K562 (cell line): ENCODE measurements at regions not wholly inside any gene's neighbourhood (a gene's known extent, or its start where the extent isn't known, plus 50 kb on each side); places are given as distances from the start of the nearest gene placed in this dataset.

Source experiments
- ATAC-seq: fragments of 200-7000 bp; cut with Tn5 transposase; 3 replicates; pipeline ENCODE4 v1.9.1; 2020; ENCODE audit warnings: moderate library complexity
- BruUV-seq: library from RNA; stranded (reverse); fragments of 400-500 nt; replicated peaks from 2 replicates; lab custom pipeline; 2021; lab: Mats Ljungman, UMichigan
- CTCF ChIA-PET: fragments of 300-600 bp; formaldehyde crosslinking; extraction: SDS; loops from one replicate; lab custom pipeline; 2021; ENCODE audit warnings: low intra/inter-chr PET ratio; lab: Yijun Ruan, JAX
- POLR2A ChIA-PET: fragments of 300-600, 350-650 bp; sonication (Branson Sonifier 250); formaldehyde crosslinking; extraction: SDS; loops from one replicate; lab custom pipeline; 2021; ENCODE audit warnings: antibody characterized with exemption, inconsistent platforms; lab: Yijun Ruan, JAX
- DNase-seq, 4 experiments: peaks; one replicate each; pipeline versions ENCODE4 v3.0.0 to v3.0.0-alpha.2; 2011 to 2018; ENCODE audit warnings: low spot score in 3 of 4, mixed read lengths in 3 of 4; ENCODE audit errors: extremely low read depth in 1 of 4
- FAIRE-seq: peaks from 2 replicates; lab custom pipeline; 2011; peaks lifted over from hg19 to GRCh38; lab: Jason Lieb, UNC
- H2AFZ ChIP-seq: 2 replicates; pipeline ENCODE4 v1.6.0; 2011; ENCODE audit warnings: low read depth, low read length, control low read depth, inconsistent platforms
- H3K27ac ChIP-seq: fragments of 200-600 bp; 3 replicates; pipeline ENCODE4 v1.8.0; 2011; ENCODE audit warnings: low read depth, mild to moderate bottlenecking, control low read depth, inconsistent platforms, low read length, moderate library complexity, mixed read lengths; ENCODE audit errors: extremely low read depth
- H3K27me3 ChIP-seq, 2 experiments: fragments of 300-600 bp in 1 of 2; 2 replicates in 1 of 2; 3 replicates in 1 of 2; pipeline versions ENCODE4 v1.6.0 to v1.8.0; 2011; ENCODE audit warnings: inconsistent platforms in 2 of 2, low read length in 2 of 2, mild to moderate bottlenecking in 1 of 2, mixed read lengths in 1 of 2, moderate library complexity in 1 of 2; ENCODE audit not compliant: control insufficient read depth in 2 of 2, insufficient read depth in 2 of 2
- H3K36me3 ChIP-seq: fragments of 300-600 bp; 3 replicates; pipeline ENCODE4 v1.8.0; 2011; ENCODE audit warnings: mild to moderate bottlenecking, low read length, inconsistent platforms; ENCODE audit not compliant: control insufficient read depth, insufficient read depth
- H3K4me1 ChIP-seq, 2 experiments: fragments of 200-600 bp in 1 of 2; replicated peaks in 1 of 2; 2 replicates in 1 of 2; 3 replicates in 1 of 2; pipeline versions ENCODE4 v1.5.1 to v1.8.0; 2011; ENCODE audit warnings: inconsistent platforms in 2 of 2, low read length in 2 of 2, mild to moderate bottlenecking in 1 of 2, mixed read lengths in 1 of 2, moderate library complexity in 1 of 2; ENCODE audit not compliant: control insufficient read depth in 2 of 2, insufficient read depth in 2 of 2
- H3K4me2 ChIP-seq: 2 replicates; pipeline ENCODE4 v1.6.1; 2011; ENCODE audit warnings: low read length, control low read depth, inconsistent platforms, mixed read lengths; ENCODE audit not compliant: insufficient read depth
- H3K4me3 ChIP-seq: fragments of 200-600 bp; sonication (generic), shearing (Covaris generic); 2 replicates; pipeline ENCODE4 v1.5.1; 2016; ENCODE audit warnings: control low read depth, inconsistent platforms
- H3K79me2 ChIP-seq: fragments of 200-600 bp; 3 replicates; pipeline ENCODE4 v1.8.0; 2011; ENCODE audit warnings: low read length, inconsistent platforms; ENCODE audit not compliant: control insufficient read depth, insufficient read depth
- H3K9ac ChIP-seq, 2 experiments: 2 replicates each; pipeline versions ENCODE4 v1.6.0 to v1.6.1; 2011; ENCODE audit warnings: low read depth in 2 of 2, low read length in 2 of 2, control low read depth in 1 of 2, inconsistent platforms in 1 of 2, mild to moderate bottlenecking in 1 of 2, mixed read lengths in 1 of 2; ENCODE audit not compliant: insufficient read depth in 1 of 2
- H3K9me1 ChIP-seq: one replicate; pipeline ENCODE4 v1.6.0; 2011; ENCODE audit warnings: inconsistent platforms, mild to moderate bottlenecking, low read length, moderate library complexity; ENCODE audit not compliant: control insufficient read depth, insufficient read depth
- H3K9me3 ChIP-seq: replicated peaks from 2 replicates; pipeline ENCODE4 v1.5.1; 2011; ENCODE audit warnings: low read depth, low read length, inconsistent platforms; ENCODE audit not compliant: control insufficient read depth, insufficient read depth
- H4K20me1 ChIP-seq: replicated peaks from 2 replicates; pipeline ENCODE4 v1.6.1; 2011; ENCODE audit warnings: low read length, inconsistent platforms, mixed read lengths; ENCODE audit not compliant: control insufficient read depth, insufficient read depth
- DDX20 ChIP-seq: fragments of 450-650 bp; IDR thresholded peaks from 2 replicates; pipeline ENCODE4 v1.6.1; 2016; ENCODE audit warnings: missing genetic modification characterization, low read depth, mild to moderate bottlenecking, missing compliant biosample characterization, moderate library complexity
- ESRRB ChIP-seq: fragments of 250-450 bp; sonication (Bioruptor Pico); IDR thresholded peaks from 2 replicates; pipeline ENCODE4 v1.5.0; 2020; ENCODE audit warnings: mild to moderate bottlenecking, moderate library complexity, borderline replicate concordance
- FOXA3 ChIP-seq, 2 experiments: fragments of 450-650 bp in 1 of 2; sonication (generic) in 1 of 2; formaldehyde crosslinking; IDR thresholded peaks in 1 of 2; conservative IDR thresholded peaks in 1 of 2; 2 replicates each; pipeline versions ENCODE4 v1.4.0 to v1.8.0; 2020 to 2022; ENCODE audit warnings: mild to moderate bottlenecking in 2 of 2, missing genetic modification reagents in 1 of 2
- GATAD2B ChIP-seq: fragments of 450-650 bp; IDR thresholded peaks from 2 replicates; pipeline ENCODE4 v1.6.1; 2017; ENCODE audit warnings: mild to moderate bottlenecking, borderline replicate concordance
- MTA2 ChIP-seq: fragments of 450-650 bp; IDR thresholded peaks from 2 replicates; pipeline ENCODE4 v1.6.1; 2016; ENCODE audit warnings: low read depth
- PPARD ChIP-seq: fragments of 250-450 bp; sonication (Bioruptor Pico); IDR thresholded peaks from 2 replicates; pipeline ENCODE4 v1.8.0; 2022; ENCODE audit warnings: inconsistent platforms, mild to moderate bottlenecking, moderate library complexity
- RNF2 ChIP-seq: sonication (generic); IDR thresholded peaks from 2 replicates; pipeline ENCODE4 v1.6.1; 2016
- TOE1 ChIP-seq, 2 experiments: fragments of 450-650 bp in 1 of 2; sonication (generic) in 1 of 2; formaldehyde crosslinking in 1 of 2; IDR thresholded peaks; 2 replicates each; pipeline versions ENCODE4 v1.7.1 to v1.8.0; 2016 to 2022; ENCODE audit warnings: borderline replicate concordance in 2 of 2, mild to moderate bottlenecking in 2 of 2, antibody characterized with exemption in 1 of 2, inconsistent platforms in 1 of 2, low read depth in 1 of 2, missing genetic modification reagents in 1 of 2, moderate library complexity in 1 of 2
- WGBS: fragments of 100-300 bp; shearing (Covaris generic); methylation state at CpG from one replicate; pipeline ENCODE4 v1.1.6; 2016; ENCODE audit warnings: low coverage, mixed read lengths; ENCODE audit not compliant: insufficient coverage; ENCODE audit errors: missing lambda C conversion rate; 5-methylcytosine and 5-hydroxymethylcytosine counted together
- in situ Hi-C: fragments of 300-500 bp; cut with MboI; formaldehyde crosslinking; loops from 4 replicates; pipeline ENCODE4 v1.15.0; 2018; ENCODE audit warnings: inconsistent platforms, mixed read lengths
- intact Hi-C: fragments of 100-400 bp; cut with micrococcal nuclease; formaldehyde crosslinking; loops from 2 replicates; pipeline ENCODE4 v1.14.2; 2022
- TF ChIP-seq, protein P1 (sequence below): fragments of 200-800 bp; sonication (Bioruptor generic); IDR thresholded peaks from 2 replicates; pipeline ENCODE4 v1.6.1; 2016; ENCODE audit warnings: missing genetic modification characterization, missing compliant biosample characterization
- TF ChIP-seq, protein P2 (sequence below), 2 experiments: fragments of 450-650 bp in 1 of 2; sonication (generic) in 1 of 2; formaldehyde crosslinking in 1 of 2; IDR thresholded peaks in 1 of 2; conservative IDR thresholded peaks in 1 of 2; 2 replicates each; pipeline versions ENCODE4 v1.6.1 to v1.8.1; 2016 to 2023; ENCODE audit warnings: mild to moderate bottlenecking in 2 of 2, moderate library complexity in 2 of 2, inconsistent platforms in 1 of 2, missing genetic modification reagents in 1 of 2
- TF ChIP-seq, protein P3 (sequence below), 2 experiments: fragments of 250-450 bp in 1 of 2; fragments of 450-650 bp in 1 of 2; sonication (Bioruptor Pico) in 1 of 2; IDR thresholded peaks; 2 replicates each; pipeline versions ENCODE4 v1.6.1 to v1.8.0; 2016 to 2021; ENCODE audit warnings: mild to moderate bottlenecking in 2 of 2, moderate library complexity in 2 of 2, missing compliant biosample characterization in 1 of 2, missing genetic modification characterization in 1 of 2
- TF ChIP-seq, protein P4 (sequence below), 2 experiments: fragments of 450-650 bp; IDR thresholded peaks; 2 replicates each; pipeline ENCODE4 v1.6.1; 2016

DNA sequence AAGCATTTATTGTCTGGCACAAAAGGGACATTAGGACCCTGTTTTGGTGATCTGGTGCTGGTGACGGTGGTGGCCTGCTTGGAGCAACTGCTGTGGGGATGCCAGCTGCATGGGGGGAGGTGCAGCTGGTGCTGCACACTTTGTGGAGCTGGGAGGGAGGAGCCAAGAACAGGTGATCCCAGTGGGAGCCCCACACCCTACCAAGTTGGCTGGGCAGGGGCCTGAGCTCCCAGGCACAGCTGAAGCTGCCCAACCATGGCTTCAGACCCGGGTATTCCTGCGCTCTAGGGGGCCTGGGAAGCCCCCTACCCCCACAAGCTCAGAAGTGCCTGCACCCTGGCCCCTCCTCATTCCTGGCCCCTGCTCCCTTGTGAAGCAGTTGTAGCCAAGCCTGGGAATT is 1512.5 kb downstream of the TECRL start (continued):
- TF ChIP-seq, protein P1, sequence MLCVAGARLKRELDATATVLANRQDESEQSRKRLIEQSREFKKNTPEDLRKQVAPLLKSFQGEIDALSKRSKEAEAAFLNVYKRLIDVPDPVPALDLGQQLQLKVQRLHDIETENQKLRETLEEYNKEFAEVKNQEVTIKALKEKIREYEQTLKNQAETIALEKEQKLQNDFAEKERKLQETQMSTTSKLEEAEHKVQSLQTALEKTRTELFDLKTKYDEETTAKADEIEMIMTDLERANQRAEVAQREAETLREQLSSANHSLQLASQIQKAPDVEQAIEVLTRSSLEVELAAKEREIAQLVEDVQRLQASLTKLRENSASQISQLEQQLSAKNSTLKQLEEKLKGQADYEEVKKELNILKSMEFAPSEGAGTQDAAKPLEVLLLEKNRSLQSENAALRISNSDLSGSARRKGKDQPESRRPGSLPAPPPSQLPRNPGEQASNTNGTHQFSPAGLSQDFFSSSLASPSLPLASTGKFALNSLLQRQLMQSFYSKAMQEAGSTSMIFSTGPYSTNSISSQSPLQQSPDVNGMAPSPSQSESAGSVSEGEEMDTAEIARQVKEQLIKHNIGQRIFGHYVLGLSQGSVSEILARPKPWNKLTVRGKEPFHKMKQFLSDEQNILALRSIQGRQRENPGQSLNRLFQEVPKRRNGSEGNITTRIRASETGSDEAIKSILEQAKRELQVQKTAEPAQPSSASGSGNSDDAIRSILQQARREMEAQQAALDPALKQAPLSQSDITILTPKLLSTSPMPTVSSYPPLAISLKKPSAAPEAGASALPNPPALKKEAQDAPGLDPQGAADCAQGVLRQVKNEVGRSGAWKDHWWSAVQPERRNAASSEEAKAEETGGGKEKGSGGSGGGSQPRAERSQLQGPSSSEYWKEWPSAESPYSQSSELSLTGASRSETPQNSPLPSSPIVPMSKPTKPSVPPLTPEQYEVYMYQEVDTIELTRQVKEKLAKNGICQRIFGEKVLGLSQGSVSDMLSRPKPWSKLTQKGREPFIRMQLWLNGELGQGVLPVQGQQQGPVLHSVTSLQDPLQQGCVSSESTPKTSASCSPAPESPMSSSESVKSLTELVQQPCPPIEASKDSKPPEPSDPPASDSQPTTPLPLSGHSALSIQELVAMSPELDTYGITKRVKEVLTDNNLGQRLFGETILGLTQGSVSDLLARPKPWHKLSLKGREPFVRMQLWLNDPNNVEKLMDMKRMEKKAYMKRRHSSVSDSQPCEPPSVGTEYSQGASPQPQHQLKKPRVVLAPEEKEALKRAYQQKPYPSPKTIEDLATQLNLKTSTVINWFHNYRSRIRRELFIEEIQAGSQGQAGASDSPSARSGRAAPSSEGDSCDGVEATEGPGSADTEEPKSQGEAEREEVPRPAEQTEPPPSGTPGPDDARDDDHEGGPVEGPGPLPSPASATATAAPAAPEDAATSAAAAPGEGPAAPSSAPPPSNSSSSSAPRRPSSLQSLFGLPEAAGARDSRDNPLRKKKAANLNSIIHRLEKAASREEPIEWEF (CRISPR knock-in tag), result no peak
- TF ChIP-seq PPARD (no peak), GATAD2B (no peak)

DNA sequence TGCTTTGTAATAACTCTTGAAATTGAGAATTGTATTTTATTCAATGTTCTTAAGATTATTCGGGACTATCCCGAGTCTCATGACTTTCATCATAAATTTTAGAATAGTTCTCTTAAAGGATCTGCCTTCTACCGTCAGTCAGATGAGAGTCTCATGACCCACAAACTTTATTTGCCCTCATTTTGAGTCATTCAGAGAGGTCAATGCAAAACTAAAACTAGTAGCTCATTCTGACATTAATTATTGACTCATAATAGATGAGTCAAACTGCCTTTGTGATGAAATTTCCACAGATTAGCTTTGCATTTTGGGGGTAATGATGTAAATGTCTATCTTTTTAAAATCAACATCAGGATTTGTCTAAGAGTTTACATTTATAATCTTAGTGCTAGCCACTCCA is 1527.3 kb downstream of the TECRL start:
- H3K4me3 ChIP-seq, result no peak overlapping the region
- H2AFZ ChIP-seq, result no peak overlapping the region
- no peaks in the 10 kb centered on the region for H4K20me1 ChIP-seq
- no peaks in the 10 kb centered on the region for H3K79me2 ChIP-seq
- FAIRE-seq (no peak), DNase-seq (no peak), ATAC-seq (no peak)
- ChIA-PET CTCF (no interaction called here), POLR2A (no interaction called here)
- H3K9me1 ChIP-seq, result no peaks in the 10 kb centered on the region
- no peaks in the 10 kb centered on the region for H3K36me3 ChIP-seq
- H3K4me1 ChIP-seq, result no peaks in the 10 kb centered on the region
- H3K27me3 ChIP-seq, result no peaks in the 10 kb centered on the region
- H3K9me3 ChIP-seq, result no peaks in the 10 kb centered on the region
- 0% methylated on average over 3 of the region's 3 CpGs for WGBS
- intact Hi-C loops (no loop called here), in situ Hi-C loops (no loop called here)
- H3K27ac ChIP-seq, result no peak overlapping the region
- no peak overlapping the region for H3K9ac ChIP-seq
- no TSS peak for BruUV-seq
- no peak overlapping the region for H3K4me2 ChIP-seq
- TF ChIP-seq DDX20 (tag) (no peak), TOE1 (IDR thresholded peaks at IDR 0.05; ENCODE audit: borderline replicate concordance) (no peak), TOE1 (CRISPR knock-in tag; IDR thresholded peaks at IDR 0.05; ENCODE audit: borderline replicate concordance, low read depth) (no peak), ESRRB (no peak), MTA2 (no peak), FOXA3 (CRISPR knock-in tag; conservative IDR thresholded peaks at IDR 0.05 in 1 of 2, IDR thresholded peaks at IDR 0.05 in 1 of 2) (no peak), RNF2 (no peak)
- TF ChIP-seq, protein P2, sequence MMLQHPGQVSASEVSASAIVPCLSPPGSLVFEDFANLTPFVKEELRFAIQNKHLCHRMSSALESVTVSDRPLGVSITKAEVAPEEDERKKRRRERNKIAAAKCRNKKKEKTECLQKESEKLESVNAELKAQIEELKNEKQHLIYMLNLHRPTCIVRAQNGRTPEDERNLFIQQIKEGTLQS (IDR thresholded peaks at IDR 0.05), result no peak
- TF ChIP-seq, protein P2 (CRISPR knock-in tag; conservative IDR thresholded peaks at IDR 0.05), result no peak
- TF ChIP-seq, protein P3, sequence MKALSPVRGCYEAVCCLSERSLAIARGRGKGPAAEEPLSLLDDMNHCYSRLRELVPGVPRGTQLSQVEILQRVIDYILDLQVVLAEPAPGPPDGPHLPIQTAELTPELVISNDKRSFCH (CRISPR knock-in tag; IDR thresholded peaks at IDR 0.05), result no peak
- TF ChIP-seq, protein P3 (tag; IDR thresholded peaks at IDR 0.05), result no peak
- TF ChIP-seq, protein P4, sequence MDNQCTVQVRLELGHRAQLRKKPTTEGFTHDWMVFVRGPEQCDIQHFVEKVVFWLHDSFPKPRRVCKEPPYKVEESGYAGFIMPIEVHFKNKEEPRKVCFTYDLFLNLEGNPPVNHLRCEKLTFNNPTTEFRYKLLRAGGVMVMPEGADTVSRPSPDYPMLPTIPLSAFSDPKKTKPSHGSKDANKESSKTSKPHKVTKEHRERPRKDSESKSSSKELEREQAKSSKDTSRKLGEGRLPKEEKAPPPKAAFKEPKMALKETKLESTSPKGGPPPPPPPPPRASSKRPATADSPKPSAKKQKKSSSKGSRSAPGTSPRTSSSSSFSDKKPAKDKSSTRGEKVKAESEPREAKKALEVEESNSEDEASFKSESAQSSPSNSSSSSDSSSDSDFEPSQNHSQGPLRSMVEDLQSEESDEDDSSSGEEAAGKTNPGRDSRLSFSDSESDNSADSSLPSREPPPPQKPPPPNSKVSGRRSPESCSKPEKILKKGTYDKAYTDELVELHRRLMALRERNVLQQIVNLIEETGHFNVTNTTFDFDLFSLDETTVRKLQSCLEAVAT (IDR thresholded peaks at IDR 0.05), result no peak
